NOMO-1 treated with dmso at 0.1 percent for 144 hours (cell line): ENCODE measurements at regions not wholly inside any gene's neighbourhood (a gene's known extent, or its start where the extent isn't known, plus 50 kb on each side); places are given as distances from the start of the nearest gene placed in this dataset.
A peak's percentile ranks its signal among the peaks of the same experiment; 100 is the strongest.

Source experiments
- DNase-seq: peaks from one replicate; lab custom pipeline; 2025; ENCODE audit not compliant: unreplicated experiment; lab: John Stamatoyannopoulos, UW

DNA sequence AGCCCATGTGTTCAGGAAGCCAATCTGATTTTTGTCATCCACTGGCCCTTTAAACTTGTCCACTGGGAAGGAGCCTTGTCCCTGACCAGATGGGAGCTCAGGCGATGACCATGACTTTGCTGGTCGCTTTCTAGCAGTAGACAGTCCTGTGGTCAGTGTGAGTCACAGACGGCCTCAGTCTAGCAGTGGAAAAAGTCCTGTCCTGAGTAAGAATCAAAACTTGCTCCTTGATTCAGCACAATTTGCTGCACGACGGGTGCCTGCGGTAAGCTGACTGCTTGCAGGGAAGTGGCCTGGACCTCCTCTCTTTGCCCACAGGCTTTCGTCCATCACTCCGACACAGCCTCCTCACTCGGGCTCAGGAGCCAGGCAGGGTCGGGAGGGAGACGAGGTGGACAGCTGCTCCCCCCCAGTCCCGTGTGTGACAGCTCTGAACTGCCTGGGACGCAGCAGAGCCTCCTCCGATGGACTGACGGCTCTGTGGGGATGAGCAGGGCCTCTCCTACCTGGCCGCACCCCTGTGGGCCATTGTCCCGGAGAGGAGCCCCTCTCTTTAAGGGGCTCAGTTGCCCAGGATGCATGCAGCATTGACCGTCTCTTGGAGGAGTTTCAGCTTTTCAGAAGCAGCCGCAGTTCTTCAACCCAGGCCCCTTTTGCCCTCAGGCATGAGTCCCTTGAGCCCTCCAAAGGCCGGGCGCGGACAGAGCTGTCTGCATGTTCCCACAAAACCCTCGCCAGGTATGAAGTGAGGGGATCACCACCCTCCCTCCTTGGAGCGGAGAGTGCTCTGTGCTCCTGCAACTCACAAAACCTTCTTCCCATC lies 209.2 kb downstream of the ANKRD60 start:
- no peak for DNase-seq

- no peak for DNase-seq
Observed at GRCh38 chr20:58018590-58018989, 209.9 kb downstream of the ANKRD60 start.

DNA sequence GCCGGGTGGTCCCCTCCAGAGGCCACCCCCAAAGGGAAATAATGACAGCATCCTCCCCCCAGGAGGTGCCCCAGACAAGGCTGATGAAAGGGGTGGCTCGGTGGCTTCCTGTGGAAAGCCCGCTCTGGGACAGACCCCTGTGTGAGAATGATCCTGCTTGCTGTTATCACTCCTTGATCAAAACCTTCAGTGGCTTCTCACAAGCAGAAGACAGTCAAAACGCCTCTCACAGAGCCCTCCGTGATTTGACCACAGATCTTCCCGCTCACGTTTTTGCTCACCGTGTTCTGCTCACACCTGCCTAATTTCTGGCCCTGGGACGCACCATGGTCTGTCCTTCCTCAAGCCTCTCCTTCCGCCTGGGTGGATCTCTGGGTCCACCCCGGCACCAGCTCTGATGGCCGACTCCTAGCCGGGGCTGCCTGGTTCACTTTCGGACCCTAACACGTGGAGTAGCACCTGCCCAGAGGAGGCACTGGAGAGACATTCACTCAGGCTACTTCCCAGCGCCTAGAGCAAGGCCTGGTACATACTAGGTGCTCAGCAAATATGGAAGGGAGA lies 210.4 kb downstream of the ANKRD60 start:
- DNase-seq = no peak

DNA sequence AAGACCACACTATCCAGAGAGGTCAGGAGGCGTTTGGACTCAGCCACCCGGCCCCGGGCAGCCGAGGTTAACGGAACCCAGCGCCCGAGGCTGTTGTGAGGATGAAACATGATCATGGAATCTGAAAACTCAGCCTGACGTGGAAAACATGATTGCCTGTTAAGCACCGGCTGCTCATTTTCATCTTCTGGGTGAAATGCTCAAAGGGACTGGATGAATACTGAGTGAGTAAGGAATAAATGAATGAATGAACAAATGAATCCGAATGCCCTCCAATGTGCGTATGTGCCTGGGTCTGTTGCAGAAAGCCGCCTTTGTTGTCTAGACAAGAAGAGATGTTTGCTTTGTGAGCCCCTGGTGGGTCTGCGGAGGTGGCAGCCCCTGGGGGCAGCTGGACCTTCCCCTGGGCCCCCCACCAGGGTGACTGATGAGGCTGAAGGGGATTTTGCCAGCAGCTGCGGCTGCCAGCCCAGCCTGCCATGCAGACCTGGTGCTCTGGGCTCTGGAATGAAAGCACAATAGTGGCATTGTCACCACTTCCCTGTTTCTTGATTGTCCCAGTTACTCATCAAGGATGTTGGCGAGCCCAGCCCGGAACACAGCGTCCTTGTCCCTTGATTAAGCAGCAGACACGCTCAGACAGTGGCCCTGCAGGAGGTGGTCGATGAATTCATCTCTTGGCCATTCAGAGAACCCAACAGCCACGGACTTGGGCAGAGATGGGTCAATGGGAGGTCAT lies 211.1 kb downstream of the ANKRD60 start:
- no peak for DNase-seq

GRCh38 chr20:58016779-58017178 lies 211.7 kb downstream of the ANKRD60 start:
- DNase-seq = no peak

DNA sequence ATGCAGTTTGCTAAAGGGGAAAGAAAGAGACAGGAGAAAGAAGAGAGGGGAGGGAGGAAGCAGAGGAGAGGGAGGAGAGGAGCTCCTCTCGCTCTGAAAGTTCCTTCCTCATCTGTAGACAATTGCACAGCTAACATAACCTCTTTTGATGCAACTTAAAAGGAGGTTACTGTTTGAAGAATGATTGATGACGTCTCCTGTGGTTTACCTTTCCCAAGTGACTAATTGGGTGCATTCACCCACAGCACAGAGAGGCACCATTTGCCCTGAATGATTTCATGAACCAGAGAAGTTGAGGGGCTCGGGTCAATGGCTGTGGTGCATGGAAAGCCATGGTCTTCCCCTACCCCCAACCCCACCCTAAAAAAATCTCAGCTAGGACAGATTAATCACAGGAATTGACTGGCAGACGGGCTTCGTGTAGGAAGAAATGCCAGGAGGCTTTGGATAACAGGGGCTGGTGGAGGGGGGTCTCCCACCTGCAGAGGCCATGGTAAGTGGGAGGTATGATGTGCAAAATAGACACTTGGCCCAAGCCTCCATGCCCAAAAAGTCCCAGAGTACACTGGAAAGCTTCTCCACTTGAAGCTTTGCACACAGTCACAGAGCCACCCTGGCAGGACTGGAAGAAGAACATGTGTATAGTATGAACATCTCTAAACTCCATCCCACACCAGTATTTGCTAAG lies 213.7 kb downstream of the ANKRD60 start:
- DNase-seq = peak; percentile 19

GRCh38 chr20:58012731-58013510 lies 215.5 kb downstream of the ANKRD60 start:
- no peak for DNase-seq

GRCh38 chr20:58011947-58012610 lies 216.4 kb downstream of the ANKRD60 start:
- DNase-seq = no peak

DNA sequence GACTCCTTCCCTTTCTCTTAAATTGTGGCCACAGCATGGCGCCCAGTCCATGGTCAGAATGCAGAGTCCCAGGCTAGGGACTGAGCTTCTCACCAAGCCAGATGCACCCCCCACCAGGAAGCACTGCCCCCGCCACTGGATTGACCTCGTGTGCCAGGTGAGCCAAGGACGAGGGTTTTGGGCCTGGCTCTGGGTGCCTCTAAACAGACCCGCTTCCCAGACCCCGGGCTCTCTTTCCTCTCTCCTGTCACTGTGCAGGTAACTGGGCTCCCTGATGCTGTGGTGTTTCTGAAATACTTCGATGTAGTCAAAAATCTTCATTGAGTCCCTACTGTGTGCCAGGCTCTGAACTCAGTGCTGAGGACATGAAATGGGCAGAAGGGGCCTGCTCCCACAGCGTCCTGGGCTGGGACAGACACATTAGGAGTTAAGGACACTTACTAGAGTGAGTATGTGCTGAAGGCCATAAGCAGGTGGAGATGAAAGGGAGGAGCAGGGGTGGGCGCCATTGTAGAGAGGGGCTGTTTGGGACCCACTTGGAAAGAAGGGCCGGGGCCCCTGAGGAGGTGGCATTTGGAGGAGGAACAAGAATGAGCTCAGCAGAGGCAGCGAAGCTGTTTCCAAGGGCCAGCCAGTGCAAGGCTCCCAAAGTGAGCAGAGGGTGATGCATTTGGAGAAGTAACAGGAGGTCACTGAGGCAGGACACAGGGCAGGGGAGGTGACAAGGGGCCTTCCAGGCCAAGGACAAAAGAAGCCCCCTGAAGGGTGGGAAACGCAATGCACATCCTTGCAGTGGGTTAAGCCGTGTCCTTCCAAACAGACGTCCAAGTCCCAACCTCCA lies 217.1 kb downstream of the ANKRD60 start:
- DNase-seq = no peak

- DNase-seq = no peak
Observed at GRCh38 chr20:58010666-58011065, 217.8 kb downstream of the ANKRD60 start.

DNA sequence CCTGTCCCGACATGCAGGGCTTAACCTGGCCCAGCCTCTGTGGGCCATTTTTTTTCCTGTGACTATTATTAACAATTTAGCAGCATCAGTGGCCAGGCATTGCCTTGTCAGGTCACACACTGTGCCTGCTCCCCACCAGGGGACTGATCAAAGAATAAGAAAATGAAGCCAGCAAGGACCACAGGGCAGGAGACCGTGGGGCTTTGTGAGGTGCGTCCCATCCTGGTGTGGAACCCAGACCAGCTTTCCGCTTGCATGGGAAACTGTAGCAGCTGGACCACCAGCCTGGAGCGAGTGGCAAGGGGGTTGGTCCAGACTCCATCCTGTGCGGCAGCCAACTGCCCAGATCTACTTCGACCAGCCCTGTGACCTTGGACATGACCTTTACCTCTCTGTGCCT lies 218.3 kb downstream of the ANKRD60 start:
- no peak for DNase-seq

GRCh38 chr20:58008866-58009265 lies 219.6 kb downstream of the ANKRD60 start:
- DNase-seq = no peak

GRCh38 chr20:58008413-58008812 lies 220.0 kb downstream of the ANKRD60 start:
- no peak for DNase-seq

DNA sequence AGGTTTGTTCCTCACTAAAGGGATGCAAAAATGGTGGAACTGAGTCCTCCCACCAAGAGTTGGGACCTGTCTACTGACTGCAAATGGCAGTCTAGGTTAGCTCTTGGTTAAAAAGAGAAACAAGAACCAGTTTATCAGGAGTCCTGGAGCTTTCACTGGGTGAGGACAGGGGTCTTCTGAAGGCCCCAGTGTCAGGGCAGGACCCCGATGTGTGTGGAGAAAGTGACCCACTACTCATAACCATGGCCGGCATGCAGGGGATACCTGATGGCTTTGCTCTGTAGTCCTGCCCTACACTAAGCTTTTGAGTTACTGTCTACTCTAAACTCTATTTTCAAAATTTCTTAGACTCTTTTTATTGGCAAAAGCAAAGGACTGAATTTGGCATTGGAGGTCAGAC lies 220.5 kb downstream of the ANKRD60 start:
- no peak for DNase-seq

GRCh38 chr20:58006346-58007316 lies 221.8 kb downstream of the ANKRD60 start:
- DNase-seq = no peak

GRCh38 chr20:58005581-58006345 lies 222.7 kb downstream of the ANKRD60 start:
- DNase-seq = no peak

DNA sequence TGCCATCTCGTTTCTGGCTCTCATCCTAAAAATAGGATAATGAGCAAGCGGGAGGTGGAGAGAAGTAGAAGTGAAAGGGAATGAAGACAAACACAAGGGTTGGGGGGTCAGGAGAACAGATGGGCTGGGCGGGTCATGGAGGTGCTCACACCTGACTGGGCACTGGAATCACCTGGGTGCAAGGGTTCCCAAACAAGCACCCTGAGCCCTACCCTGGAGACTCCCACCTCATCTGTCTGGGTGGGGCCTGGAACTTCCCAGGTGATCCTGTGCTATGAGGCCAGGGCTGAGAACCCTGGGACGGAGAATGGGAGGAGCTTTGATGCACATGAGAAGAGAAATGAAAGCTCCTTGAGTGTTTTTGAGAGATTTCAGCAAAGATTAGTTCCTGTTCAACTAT lies 223.6 kb downstream of the ANKRD60 start:
- no peak for DNase-seq
